ENCODE measurements at regions not wholly inside any gene's neighbourhood (a gene's known extent, or its start where the extent isn't known, plus 50 kb on each side); places are given as distances from the start of the nearest gene placed in this dataset.

DNA sequence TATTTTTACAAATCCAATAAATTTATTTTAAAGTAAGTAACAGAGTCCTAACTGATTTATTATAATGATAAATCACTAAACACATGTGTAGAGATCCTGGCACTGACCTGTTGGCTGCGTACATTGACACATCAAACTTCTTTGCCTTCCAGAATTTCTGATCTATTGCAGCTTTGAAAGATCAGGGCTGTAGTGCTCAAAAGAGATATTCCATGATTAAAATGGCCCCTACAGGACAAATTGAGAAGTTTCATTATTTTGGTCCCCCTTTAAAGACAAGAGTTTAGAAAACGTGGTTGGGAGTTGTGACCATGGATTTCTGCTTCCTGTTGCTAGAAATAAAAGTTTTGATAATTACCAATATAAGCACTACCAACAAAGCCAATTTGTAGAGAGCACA lies 87.7 kb upstream of the PDK4 start:
- H3K36me3 Mint-ChIP-seq, result no peaks in the 10 kb centered on the region
- ATAC-seq, result peak in 1 of 2 donors; percentile 56
- peak overlapping the region; percentile 1 for H3K4me3 Mint-ChIP-seq

DNA sequence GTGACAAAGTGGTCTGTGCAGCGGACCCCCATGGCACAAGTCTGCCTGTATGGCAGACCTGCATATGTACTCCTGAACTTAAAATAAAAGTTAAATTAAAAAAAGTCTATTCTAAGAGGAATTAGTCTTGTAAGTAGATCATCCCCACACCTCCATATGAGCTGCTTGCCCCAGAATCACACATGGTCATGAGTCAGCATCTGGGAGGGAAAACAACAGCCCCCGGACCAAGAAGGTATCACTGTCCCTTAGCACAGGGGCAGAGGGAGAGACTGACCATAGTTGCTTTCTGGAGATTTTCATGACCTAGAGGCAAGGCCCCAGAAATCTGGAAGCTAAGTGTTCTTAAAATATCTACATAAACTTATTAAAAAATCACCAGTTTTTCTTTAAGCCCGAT lies 86.6 kb upstream of the PDK4 start:
- Mint-ChIP-seq H3K27ac (no peak overlapping the region), H3K9me3 (no peaks in the 10 kb centered on the region), H3K4me3 (no peak overlapping the region), H3K4me1 (ENCODE audit: low read depth in 2 of 2) (peaks cover 4 to 8% of the 10 kb centered on the region in 2 donors), H3K36me3 (no peaks in the 10 kb centered on the region), H3K27me3 (peaks cover 0 to 12% of the 10 kb centered on the region in 2 donors)
- DNase-seq (ENCODE audit: low spot score), result no peak
- ATAC-seq, result no peak

More for the DNA sequence above, 87.7 kb upstream of the PDK4 start:
- no peak overlapping the region for H3K27ac Mint-ChIP-seq
- no peaks in the 10 kb centered on the region for H3K9me3 Mint-ChIP-seq
- no peak for DNase-seq (ENCODE audit: low spot score)
- H3K27me3 Mint-ChIP-seq, result peaks cover 0 to 12% of the 10 kb centered on the region in 2 donors
- H3K4me1 Mint-ChIP-seq (ENCODE audit: low read depth in 2 of 2), result peaks cover 4 to 8% of the 10 kb centered on the region in 2 donors

DNA sequence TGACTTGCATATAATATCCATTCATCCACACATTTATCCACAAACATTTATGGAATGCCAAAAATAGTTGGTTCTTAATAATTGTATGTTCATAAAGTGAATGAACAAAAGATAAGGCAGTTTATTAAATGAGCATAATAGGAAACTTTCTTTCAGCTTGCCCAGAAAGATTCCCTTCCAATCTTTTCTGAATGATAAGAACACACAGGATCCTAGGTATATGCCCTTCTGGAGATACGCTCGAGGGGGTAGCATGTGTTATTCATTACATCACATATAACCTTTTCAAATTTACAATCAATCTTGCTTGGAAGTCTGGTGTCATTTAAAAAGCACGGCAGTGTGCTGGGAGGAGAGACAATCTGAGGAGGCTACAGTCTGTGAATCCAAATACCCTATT lies 80.4 kb upstream of the PDK4 start:
- no peak for ATAC-seq

DNA sequence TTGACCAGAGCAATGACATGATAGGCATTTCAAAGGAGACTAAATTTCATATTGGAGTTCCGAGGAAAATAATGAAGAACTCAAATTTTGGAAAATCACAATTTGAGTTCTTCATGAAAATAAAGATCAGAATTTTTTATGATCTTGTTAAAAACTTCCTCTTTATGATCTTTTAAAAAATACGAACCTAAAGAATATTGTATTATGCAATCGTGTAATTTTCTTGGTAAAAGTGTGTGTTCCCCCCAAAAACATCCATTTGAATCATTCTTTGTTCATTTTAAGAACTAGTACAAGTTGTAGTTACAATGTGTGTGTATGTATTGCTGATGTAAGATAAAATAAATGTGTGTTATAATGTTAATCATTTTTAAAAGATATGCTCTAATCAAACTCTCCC lies 79.3 kb upstream of the PDK4 start:
- DNase-seq (ENCODE audit: low spot score) (no peak), ATAC-seq (no peak)
- H3K4me1 Mint-ChIP-seq (ENCODE audit: low read depth in 2 of 2), result no peaks in the 10 kb centered on the region
- no peaks in the 10 kb centered on the region for H3K9me3 Mint-ChIP-seq
- no peak overlapping the region for H3K27ac Mint-ChIP-seq
- no peak overlapping the region for H3K4me3 Mint-ChIP-seq
- H3K36me3 Mint-ChIP-seq, result no peaks in the 10 kb centered on the region
- peaks cover 8 to 28% of the 10 kb centered on the region in 2 donors for H3K27me3 Mint-ChIP-seq

More for the DNA sequence above, 80.4 kb upstream of the PDK4 start:
- Mint-ChIP-seq H3K36me3 (no peaks in the 10 kb centered on the region), H3K27ac (no peak overlapping the region), H3K9me3 (no peaks in the 10 kb centered on the region), H3K4me1 (ENCODE audit: low read depth in 2 of 2) (no peaks in the 10 kb centered on the region), H3K27me3 (peaks cover 8 to 33% of the 10 kb centered on the region in 2 donors), H3K4me3 (no peak overlapping the region)
- no peak for DNase-seq (ENCODE audit: low spot score)

- Mint-ChIP-seq H3K4me3 (no peak overlapping the region), H3K27me3 (peaks cover 8 to 28% of the 10 kb centered on the region in 2 donors), H3K36me3 (no peaks in the 10 kb centered on the region), H3K4me1 (ENCODE audit: low read depth in 2 of 2) (no peaks in the 10 kb centered on the region), H3K27ac (no peak overlapping the region), H3K9me3 (no peaks in the 10 kb centered on the region)
- no peak for ATAC-seq
- DNase-seq (ENCODE audit: low spot score), result no peak
These were observed 78.7 kb upstream of the PDK4 start for GRCh38 chr7:95675016-95675415.

DNA sequence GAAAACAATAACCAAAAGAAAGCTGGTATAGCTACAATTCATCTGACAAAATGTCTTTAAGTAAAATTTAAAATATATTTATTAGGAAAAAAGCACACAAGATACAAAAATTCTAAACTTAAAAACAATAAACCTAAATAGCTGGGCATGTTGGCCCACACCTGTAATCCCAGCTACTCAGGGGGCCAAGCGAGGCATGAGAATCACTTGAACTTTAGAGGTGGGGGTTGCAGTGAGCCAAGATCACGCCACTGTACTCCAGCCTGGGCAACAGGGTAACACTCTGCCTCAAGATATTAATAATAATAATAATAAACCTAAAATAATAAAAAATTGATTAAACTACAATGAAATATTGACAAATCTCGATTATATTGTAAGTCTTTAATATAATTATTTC lies 77.8 kb upstream of the PDK4 start:
- no peak overlapping the region for H3K4me3 Mint-ChIP-seq
- no peaks in the 10 kb centered on the region for H3K4me1 Mint-ChIP-seq (ENCODE audit: low read depth in 2 of 2)
- DNase-seq (ENCODE audit: low spot score), result no peak
- no peaks in the 10 kb centered on the region for H3K9me3 Mint-ChIP-seq
- ATAC-seq, result no peak
- no peak overlapping the region for H3K27ac Mint-ChIP-seq
- no peaks in the 10 kb centered on the region for H3K36me3 Mint-ChIP-seq
- peaks cover 8 to 22% of the 10 kb centered on the region in 2 donors for H3K27me3 Mint-ChIP-seq

DNA sequence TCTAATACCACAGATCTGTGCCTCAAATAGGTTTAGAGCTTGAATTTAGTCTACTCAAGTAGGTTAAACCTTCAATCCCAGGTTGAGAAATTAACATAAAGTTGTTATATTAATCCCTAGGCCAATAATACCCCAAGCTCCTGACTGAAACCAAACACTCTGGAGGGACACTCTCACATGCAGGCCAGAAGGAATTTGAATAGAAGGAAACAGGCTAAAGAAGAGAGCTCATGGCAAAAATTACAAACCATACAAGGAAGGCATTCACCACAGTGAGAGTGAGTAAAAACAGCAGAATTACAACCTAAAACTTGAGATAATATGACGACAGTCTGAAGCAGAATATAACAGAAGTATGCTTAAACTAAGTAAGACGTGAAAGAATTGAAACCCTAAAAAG lies 76.1 kb upstream of the PDK4 start:
- no peak overlapping the region for H3K4me3 Mint-ChIP-seq
- peaks cover 8 to 21% of the 10 kb centered on the region in 2 donors for H3K27me3 Mint-ChIP-seq
- DNase-seq (ENCODE audit: low spot score) (no peak), ATAC-seq (no peak)
- H3K9me3 Mint-ChIP-seq, result no peaks in the 10 kb centered on the region
- H3K4me1 Mint-ChIP-seq (ENCODE audit: low read depth in 2 of 2), result no peaks in the 10 kb centered on the region
- no peaks in the 10 kb centered on the region for H3K36me3 Mint-ChIP-seq
- no peak overlapping the region for H3K27ac Mint-ChIP-seq

GRCh38 chr7:95669513-95669912 lies 73.2 kb upstream of the PDK4 start:
- H3K4me1 Mint-ChIP-seq (ENCODE audit: low read depth in 2 of 2), result no peaks in the 10 kb centered on the region
- DNase-seq (ENCODE audit: low spot score), result no peak
- H3K9me3 Mint-ChIP-seq, result no peaks in the 10 kb centered on the region
- no peak overlapping the region for H3K27ac Mint-ChIP-seq
- H3K27me3 Mint-ChIP-seq, result peaks cover 6 to 13% of the 10 kb centered on the region in 2 donors
- no peak for ATAC-seq
- no peaks in the 10 kb centered on the region for H3K36me3 Mint-ChIP-seq
- H3K4me3 Mint-ChIP-seq, result no peak overlapping the region

DNA sequence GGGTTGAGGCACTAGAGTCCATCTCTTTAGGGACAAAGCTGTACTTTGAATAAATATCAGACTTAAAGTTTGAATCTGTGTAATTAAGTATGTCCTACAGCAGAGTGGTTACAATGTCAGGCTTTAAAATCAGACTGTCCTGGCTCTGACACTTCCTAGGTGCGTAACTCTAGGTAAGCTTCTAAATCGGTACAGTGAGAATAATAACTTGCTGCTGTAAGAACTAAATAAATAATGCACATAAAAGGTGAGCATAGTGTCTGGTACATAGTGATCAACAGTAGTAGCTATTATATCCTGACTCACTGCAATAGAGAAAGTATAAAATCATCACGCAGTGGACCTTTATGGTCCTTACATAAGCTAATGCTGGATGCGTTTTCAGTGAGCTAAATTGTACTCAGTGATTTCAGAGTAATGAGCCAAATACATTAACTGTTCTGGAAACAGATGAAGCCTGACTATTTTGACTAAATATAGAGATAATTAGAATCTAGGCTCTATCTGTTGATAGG lies 72.2 kb upstream of the PDK4 start:
- H3K36me3 Mint-ChIP-seq, result no peaks in the 10 kb centered on the region
- H3K4me1 Mint-ChIP-seq (ENCODE audit: low read depth in 2 of 2), result no peaks in the 10 kb centered on the region
- no peak overlapping the region for H3K4me3 Mint-ChIP-seq
- ATAC-seq (no peak), DNase-seq (ENCODE audit: low spot score) (no peak)
- H3K27me3 Mint-ChIP-seq, result peaks cover 4 to 13% of the 10 kb centered on the region in 2 donors
- H3K27ac Mint-ChIP-seq, result no peak overlapping the region
- H3K9me3 Mint-ChIP-seq, result peaks cover under 1% of the 10 kb centered on the region

GRCh38 chr7:95662987-95663386 lies 66.7 kb upstream of the PDK4 start:
- no peaks in the 10 kb centered on the region for H3K4me1 Mint-ChIP-seq (ENCODE audit: low read depth in 2 of 2)
- H3K4me3 Mint-ChIP-seq, result no peak overlapping the region
- no peak for ATAC-seq

GRCh38 chr7:95660023-95660434 lies 63.7 kb upstream of the PDK4 start:
- DNase-seq (ENCODE audit: low spot score), result no peak
- peaks cover 9% of the 10 kb centered on the region for H3K36me3 Mint-ChIP-seq
- no peaks in the 10 kb centered on the region for H3K4me1 Mint-ChIP-seq (ENCODE audit: low read depth in 2 of 2)

More at GRCh38 chr7:95662987-95663386, 66.7 kb upstream of the PDK4 start:
- peaks cover 12% of the 10 kb centered on the region for H3K9me3 Mint-ChIP-seq
- no peak overlapping the region for H3K27ac Mint-ChIP-seq
- H3K36me3 Mint-ChIP-seq, result peaks cover 9% of the 10 kb centered on the region
- peaks cover 15 to 16% of the 10 kb centered on the region in 2 donors for H3K27me3 Mint-ChIP-seq
- DNase-seq (ENCODE audit: low spot score), result no peak

DNA sequence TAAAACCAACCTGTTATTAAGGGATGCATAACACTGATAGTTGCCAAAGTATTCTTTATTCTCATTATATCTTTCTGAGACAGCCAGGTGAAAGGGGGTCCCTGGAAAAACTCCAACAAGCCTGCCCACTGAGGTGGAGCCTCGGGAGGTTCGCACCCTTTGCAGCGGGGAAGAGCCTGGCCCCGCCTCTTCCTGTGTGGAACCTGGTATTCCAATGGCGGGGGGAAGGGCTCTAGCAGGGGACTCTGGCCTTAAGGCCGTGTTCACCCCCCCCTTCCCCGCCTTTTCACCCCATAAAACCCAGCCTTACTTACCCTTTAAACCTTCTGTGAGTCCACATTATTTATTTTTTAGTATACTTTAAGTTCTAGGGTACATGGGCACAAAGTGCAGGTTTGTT lies 62.4 kb upstream of the PDK4 start:
- peaks cover 12% of the 10 kb centered on the region for H3K9me3 Mint-ChIP-seq
- H3K36me3 Mint-ChIP-seq, result peaks cover 9% of the 10 kb centered on the region
- no peaks in the 10 kb centered on the region for H3K4me1 Mint-ChIP-seq (ENCODE audit: low read depth in 2 of 2)
- peaks cover 13 to 17% of the 10 kb centered on the region in 2 donors for H3K27me3 Mint-ChIP-seq
- no peak for ATAC-seq
- no peak overlapping the region for H3K27ac Mint-ChIP-seq
- DNase-seq (ENCODE audit: low spot score), result no peak
- H3K4me3 Mint-ChIP-seq, result no peak overlapping the region

More at GRCh38 chr7:95660023-95660434, 63.7 kb upstream of the PDK4 start:
- ATAC-seq, result no peak
- Mint-ChIP-seq H3K27ac (no peak overlapping the region), H3K9me3 (peaks cover 12% of the 10 kb centered on the region), H3K4me3 (no peak overlapping the region), H3K27me3 (peaks cover 15 to 16% of the 10 kb centered on the region in 2 donors)

DNA sequence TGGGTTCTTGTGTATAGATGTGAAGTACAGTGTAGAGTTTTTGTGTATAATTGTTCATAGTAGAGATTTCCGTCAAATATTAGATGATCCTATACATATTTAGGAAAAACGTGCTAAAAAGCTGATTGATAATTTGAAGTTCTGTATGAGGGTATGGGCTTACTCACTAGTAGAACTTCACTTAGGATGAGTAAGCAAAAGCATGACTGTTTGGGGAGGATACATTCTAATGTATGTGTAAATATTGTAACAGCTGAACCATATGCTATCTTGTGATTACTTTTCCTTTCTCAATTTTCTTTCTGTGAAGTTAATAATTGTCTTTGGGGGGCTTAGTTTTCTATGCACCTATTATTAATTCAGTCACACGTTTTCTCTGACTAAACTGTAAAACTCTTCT lies 53.2 kb upstream of the PDK4 start:
- Mint-ChIP-seq H3K27me3 (peaks cover 7 to 15% of the 10 kb centered on the region in 2 donors), H3K4me1 (ENCODE audit: low read depth in 2 of 2) (no peaks in the 10 kb centered on the region), H3K9me3 (no peaks in the 10 kb centered on the region), H3K4me3 (no peak overlapping the region), H3K36me3 (no peaks in the 10 kb centered on the region), H3K27ac (no peak overlapping the region)
- DNase-seq (ENCODE audit: low spot score), result no peak
- ATAC-seq, result no peak

GRCh38 chr7:95646350-95646749 lies 50.0 kb upstream of the PDK4 start:
- Mint-ChIP-seq H3K4me1 (ENCODE audit: low read depth in 2 of 2) (no peaks in the 10 kb centered on the region), H3K36me3 (no peaks in the 10 kb centered on the region), H3K27me3 (peaks cover 2 to 8% of the 10 kb centered on the region in 2 donors), H3K4me3 (no peak overlapping the region), H3K27ac (no peak overlapping the region), H3K9me3 (no peaks in the 10 kb centered on the region)
- ATAC-seq (no peak), DNase-seq (ENCODE audit: low spot score) (no peak)
